T-helper 17 cell (primary cell): ENCODE measurements at regions not wholly inside any gene's neighbourhood (a gene's known extent, or its start where the extent isn't known, plus 50 kb on each side); places are given as distances from the start of the nearest gene placed in this dataset.

Experiments used
- ATAC-seq: fragments of 150-1000 bp; cut with Tn5 transposase; 2 replicates; pipeline ENCODE4 v1.10.0; 2021; ENCODE audit warnings: mild to moderate bottlenecking, moderate library complexity
- DNase-seq, 3 donors: peaks; one replicate each; pipeline versions ENCODE4 v3.0.0 to v3.0.0-alpha.2; 2020 to 2021
- H3K9me3 ChIP-seq: one replicate; pipeline ENCODE4 v1.7.0; 2013; ENCODE audit warnings: low read length, mild to moderate bottlenecking; ENCODE audit not compliant: control insufficient read depth, poor library complexity, severe bottlenecking
- H3K27ac Mint-ChIP-seq: one replicate; pipeline ENCODE4 v1.8.0; 2022; ENCODE audit warnings: mild to moderate bottlenecking, moderate library complexity, mixed read lengths
- H3K27me3 Mint-ChIP-seq: one replicate; pipeline ENCODE4 v1.8.0; 2022; ENCODE audit warnings: mixed read lengths
- H3K36me3 Mint-ChIP-seq: one replicate; pipeline ENCODE4 v1.8.0; 2022; ENCODE audit warnings: low read depth, mixed read lengths
- H3K4me1 Mint-ChIP-seq: one replicate; pipeline ENCODE4 v1.8.0; 2022; ENCODE audit warnings: mild to moderate bottlenecking, mixed read lengths
- H3K4me3 Mint-ChIP-seq: one replicate; pipeline ENCODE4 v1.8.0; 2022; ENCODE audit warnings: mild to moderate bottlenecking, moderate library complexity, mixed read lengths

- Mint-ChIP-seq H3K4me3 (no peak overlapping the region), H3K36me3 (no peaks in the 10 kb centered on the region), H3K4me1 (no peaks in the 10 kb centered on the region), H3K27me3 (no peaks in the 10 kb centered on the region), H3K27ac (no peak overlapping the region)
- no peak for ATAC-seq
- H3K9me3 ChIP-seq = no peaks in the 10 kb centered on the region
- DNase-seq = no peak
Measured at GRCh38 chr4:187321711-187322110, 598.1 kb upstream of the FAT1 start.

- ATAC-seq = no peak
- H3K36me3 Mint-ChIP-seq = no peaks in the 10 kb centered on the region
- H3K4me3 Mint-ChIP-seq = no peak overlapping the region
- H3K27me3 Mint-ChIP-seq = no peaks in the 10 kb centered on the region
- H3K27ac Mint-ChIP-seq = no peak overlapping the region
- no peaks in the 10 kb centered on the region for H3K9me3 ChIP-seq
- no peaks in the 10 kb centered on the region for H3K4me1 Mint-ChIP-seq
- DNase-seq = no peak
Measured at GRCh38 chr4:187332141-187332540, 608.5 kb upstream of the FAT1 start.

DNA sequence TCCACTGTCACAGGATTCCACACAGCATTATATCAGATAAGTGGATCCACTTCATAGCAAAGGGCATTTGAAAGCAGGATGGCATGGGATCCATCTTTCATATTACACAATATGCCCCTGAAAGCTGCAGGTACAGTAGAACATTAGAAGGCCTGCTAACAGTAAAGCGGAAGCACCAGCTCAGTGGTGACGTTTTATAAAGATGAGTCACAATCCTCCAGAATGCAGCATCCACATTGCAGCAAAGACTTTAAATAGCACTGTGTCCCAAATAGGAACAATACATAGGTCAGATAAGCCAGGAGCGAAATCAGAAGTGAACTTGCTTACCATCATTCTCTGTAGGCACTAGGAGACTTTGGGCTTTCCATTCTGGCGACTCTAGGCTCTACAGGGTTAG lies 609.5 kb upstream of the FAT1 start:
- no peak for ATAC-seq
- no peaks in the 10 kb centered on the region for H3K27me3 Mint-ChIP-seq
- H3K9me3 ChIP-seq = no peaks in the 10 kb centered on the region
- H3K27ac Mint-ChIP-seq = no peak overlapping the region
- no peak overlapping the region for H3K4me3 Mint-ChIP-seq
- no peaks in the 10 kb centered on the region for H3K36me3 Mint-ChIP-seq
- no peaks in the 10 kb centered on the region for H3K4me1 Mint-ChIP-seq
- DNase-seq = no peak

DNA sequence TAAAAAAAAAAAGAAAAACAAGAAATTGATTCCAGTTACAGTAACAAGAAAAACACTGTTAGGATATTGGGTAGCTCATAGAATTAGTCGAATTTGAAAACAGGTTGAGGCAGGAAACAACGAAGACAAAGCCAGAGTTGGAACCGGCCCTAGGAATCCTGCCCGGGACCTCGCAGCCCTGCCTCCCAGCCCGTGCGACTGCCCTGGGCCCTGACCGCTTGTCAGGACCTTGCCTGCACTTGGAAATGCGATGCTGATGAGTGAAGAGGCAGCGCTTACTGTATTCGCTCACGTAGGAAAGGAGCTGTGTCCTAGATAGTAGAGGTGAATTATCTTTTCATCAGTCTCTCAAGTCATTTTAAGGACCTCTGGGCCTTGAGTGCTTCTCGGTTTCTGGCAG lies 611.7 kb upstream of the FAT1 start:
- no peak overlapping the region for H3K4me3 Mint-ChIP-seq
- no peak for DNase-seq
- ATAC-seq = no peak
- H3K27me3 Mint-ChIP-seq = no peaks in the 10 kb centered on the region
- no peak overlapping the region for H3K27ac Mint-ChIP-seq
- no peaks in the 10 kb centered on the region for H3K9me3 ChIP-seq
- H3K4me1 Mint-ChIP-seq = no peaks in the 10 kb centered on the region
- H3K36me3 Mint-ChIP-seq = no peaks in the 10 kb centered on the region

GRCh38 chr4:187354740-187355139 lies 631.1 kb upstream of the FAT1 start:
- DNase-seq (no peak), ATAC-seq (no peak)
- no peak overlapping the region for H3K4me3 Mint-ChIP-seq
- H3K36me3 Mint-ChIP-seq = no peaks in the 10 kb centered on the region
- H3K9me3 ChIP-seq = no peaks in the 10 kb centered on the region
- no peaks in the 10 kb centered on the region for H3K4me1 Mint-ChIP-seq
- H3K27me3 Mint-ChIP-seq = no peaks in the 10 kb centered on the region
- no peak overlapping the region for H3K27ac Mint-ChIP-seq

DNA sequence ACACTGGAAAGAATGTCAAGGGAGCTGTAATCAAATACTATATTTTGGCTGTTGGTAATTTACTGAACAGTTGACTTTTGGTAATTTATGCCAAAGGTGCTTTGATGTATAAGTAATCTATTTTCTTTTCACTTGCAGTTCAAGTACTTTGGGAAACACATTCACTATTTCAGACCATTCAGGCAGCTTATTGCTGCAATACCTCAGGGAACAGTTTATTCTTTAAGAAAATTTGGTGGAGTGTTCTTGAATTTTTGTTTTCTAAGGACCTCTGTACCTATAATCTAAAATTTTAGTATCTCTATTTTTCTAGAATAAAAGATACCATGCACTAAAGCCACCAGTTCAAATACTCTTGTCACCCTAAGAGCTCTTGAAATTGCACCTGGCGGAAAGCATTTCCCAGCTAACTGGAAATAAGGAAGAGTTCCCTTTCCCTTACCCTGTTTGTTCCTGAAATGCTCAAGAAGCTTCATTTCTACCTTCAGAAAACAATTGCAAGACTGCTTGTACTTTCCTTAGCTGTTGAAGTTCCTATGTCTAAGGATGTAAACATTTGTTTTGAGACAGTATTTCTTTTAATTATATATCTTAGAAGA lies 633.5 kb upstream of the FAT1 start:
- H3K4me3 Mint-ChIP-seq = no peak overlapping the region
- H3K36me3 Mint-ChIP-seq = no peaks in the 10 kb centered on the region
- ATAC-seq (no peak), DNase-seq (no peak)
- no peak overlapping the region for H3K27ac Mint-ChIP-seq
- H3K27me3 Mint-ChIP-seq = no peaks in the 10 kb centered on the region
- no peaks in the 10 kb centered on the region for H3K4me1 Mint-ChIP-seq
- H3K9me3 ChIP-seq = no peaks in the 10 kb centered on the region

DNA sequence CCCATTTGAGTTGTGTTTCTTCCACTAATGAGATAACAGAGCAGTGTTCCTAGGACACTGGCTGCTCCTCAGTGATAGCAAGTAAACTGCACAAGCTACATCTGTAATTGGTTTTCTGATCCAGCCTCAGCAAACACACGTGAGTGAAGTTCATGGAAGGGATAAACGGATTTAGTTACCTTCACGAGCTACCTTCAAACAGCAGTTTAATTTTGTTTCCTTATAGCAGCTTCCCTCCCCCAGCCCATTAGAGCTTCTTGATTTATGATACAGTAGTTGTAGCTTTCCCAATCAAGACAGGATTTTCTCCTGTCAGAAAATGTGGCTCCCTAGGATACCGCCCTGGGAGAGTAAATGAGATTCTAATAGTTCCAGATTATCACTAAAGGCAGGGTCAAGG lies 634.2 kb upstream of the FAT1 start:
- H3K9me3 ChIP-seq = no peaks in the 10 kb centered on the region
- Mint-ChIP-seq H3K4me3 (no peak overlapping the region), H3K36me3 (no peaks in the 10 kb centered on the region), H3K4me1 (no peaks in the 10 kb centered on the region), H3K27ac (no peak overlapping the region), H3K27me3 (no peaks in the 10 kb centered on the region)
- ATAC-seq = no peak
- no peak for DNase-seq

- Mint-ChIP-seq H3K4me1 (no peaks in the 10 kb centered on the region), H3K4me3 (no peak overlapping the region)
- ATAC-seq = no peak
Measured at GRCh38 chr4:187362937-187363857, 632.4 kb upstream of the ZFP42 start.

GRCh38 chr4:187364401-187364800 lies 631.2 kb upstream of the ZFP42 start:
- no peaks in the 10 kb centered on the region for H3K4me1 Mint-ChIP-seq
- H3K9me3 ChIP-seq = no peaks in the 10 kb centered on the region
- no peak for DNase-seq
- no peak overlapping the region for H3K4me3 Mint-ChIP-seq
- no peaks in the 10 kb centered on the region for H3K27me3 Mint-ChIP-seq
- no peak overlapping the region for H3K27ac Mint-ChIP-seq
- ATAC-seq = no peak
- no peaks in the 10 kb centered on the region for H3K36me3 Mint-ChIP-seq

More at GRCh38 chr4:187362937-187363857, 632.4 kb upstream of the ZFP42 start:
- Mint-ChIP-seq H3K27ac (no peak overlapping the region), H3K36me3 (no peaks in the 10 kb centered on the region), H3K27me3 (no peaks in the 10 kb centered on the region)
- DNase-seq = no peak
- no peaks in the 10 kb centered on the region for H3K9me3 ChIP-seq

DNA sequence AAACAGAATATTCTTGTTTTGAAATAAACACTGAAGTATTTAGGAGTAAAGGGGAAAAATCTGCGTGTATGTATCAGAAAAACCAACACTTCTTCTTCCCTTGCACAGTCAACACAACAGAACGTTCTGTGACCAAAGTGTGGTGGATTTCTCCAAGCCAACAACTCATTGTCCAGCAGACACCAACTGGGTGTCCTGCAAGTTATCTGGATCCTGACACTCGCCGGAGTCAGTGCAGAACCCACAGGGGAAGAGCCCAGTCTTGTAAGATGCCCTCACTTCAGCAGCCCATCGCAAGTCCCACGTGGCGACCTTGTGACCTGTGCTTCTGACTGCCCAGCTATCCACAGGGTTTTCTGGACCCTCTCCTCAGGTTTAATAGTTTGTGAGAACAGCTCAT lies 630.7 kb upstream of the ZFP42 start:
- Mint-ChIP-seq H3K4me3 (no peak overlapping the region), H3K36me3 (no peaks in the 10 kb centered on the region), H3K27ac (no peak overlapping the region), H3K4me1 (no peaks in the 10 kb centered on the region), H3K27me3 (no peaks in the 10 kb centered on the region)
- ATAC-seq (no peak), DNase-seq (no peak)
- no peaks in the 10 kb centered on the region for H3K9me3 ChIP-seq

- H3K27ac Mint-ChIP-seq = no peak overlapping the region
- H3K36me3 Mint-ChIP-seq = no peaks in the 10 kb centered on the region
- no peaks in the 10 kb centered on the region for H3K9me3 ChIP-seq
- H3K4me1 Mint-ChIP-seq = no peaks in the 10 kb centered on the region
- H3K4me3 Mint-ChIP-seq = no peak overlapping the region
- no peaks in the 10 kb centered on the region for H3K27me3 Mint-ChIP-seq
- no peak for DNase-seq
- ATAC-seq = no peak
Measured at GRCh38 chr4:187366530-187366929, 629.0 kb upstream of the ZFP42 start.

DNA sequence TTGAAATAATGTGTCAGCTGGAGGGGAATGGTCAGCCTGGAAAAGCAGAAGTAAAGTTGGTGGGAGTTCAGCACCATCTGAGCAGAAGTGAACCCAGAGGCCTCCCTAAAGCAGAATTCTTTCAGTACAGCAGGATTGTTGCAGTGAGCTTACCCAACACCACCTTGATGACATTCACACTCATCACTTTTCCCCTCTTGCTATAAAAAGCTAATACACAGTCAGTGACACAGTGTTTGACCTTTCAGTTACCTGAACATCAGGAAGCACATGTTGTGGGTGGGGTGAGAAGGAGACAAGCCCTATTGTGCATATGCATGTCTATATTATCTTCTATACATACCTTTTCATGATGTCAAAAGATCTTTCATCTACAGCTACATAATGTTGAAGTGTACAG lies 624.7 kb upstream of the ZFP42 start:
- Mint-ChIP-seq H3K4me1 (no peaks in the 10 kb centered on the region), H3K27ac (no peak overlapping the region), H3K36me3 (no peaks in the 10 kb centered on the region), H3K4me3 (no peak overlapping the region), H3K27me3 (no peaks in the 10 kb centered on the region)
- DNase-seq (no peak), ATAC-seq (no peak)
- H3K9me3 ChIP-seq = no peaks in the 10 kb centered on the region

- H3K36me3 Mint-ChIP-seq = no peaks in the 10 kb centered on the region
Measured at GRCh38 chr4:187378441-187378840, 617.1 kb upstream of the ZFP42 start.

GRCh38 chr4:187380181-187380581 lies 615.4 kb upstream of the ZFP42 start:
- ATAC-seq (no peak), DNase-seq (no peak)

More at GRCh38 chr4:187378441-187378840, 617.1 kb upstream of the ZFP42 start:
- H3K4me3 Mint-ChIP-seq = no peak overlapping the region
- ATAC-seq (no peak), DNase-seq (no peak)
- no peaks in the 10 kb centered on the region for H3K27me3 Mint-ChIP-seq
- no peak overlapping the region for H3K27ac Mint-ChIP-seq
- H3K4me1 Mint-ChIP-seq = no peaks in the 10 kb centered on the region
- no peaks in the 10 kb centered on the region for H3K9me3 ChIP-seq

More at GRCh38 chr4:187380181-187380581, 615.4 kb upstream of the ZFP42 start:
- no peaks in the 10 kb centered on the region for H3K9me3 ChIP-seq
- H3K27me3 Mint-ChIP-seq = no peaks in the 10 kb centered on the region
- no peak overlapping the region for H3K4me3 Mint-ChIP-seq
- no peaks in the 10 kb centered on the region for H3K36me3 Mint-ChIP-seq
- no peaks in the 10 kb centered on the region for H3K4me1 Mint-ChIP-seq
- H3K27ac Mint-ChIP-seq = no peak overlapping the region
